ENCODE measurements at regions not wholly inside any gene's neighbourhood (a gene's known extent, or its start where the extent isn't known, plus 50 kb on each side); places are given as distances from the start of the nearest gene placed in this dataset.
A peak's percentile ranks its signal among the peaks of the same experiment; 100 is the strongest.
"Not testable (repeated sequence)": the region's sequence is repeated elsewhere in the genome, so short reads cannot be mapped to it uniquely, and the experiment has no call there.

DNA sequence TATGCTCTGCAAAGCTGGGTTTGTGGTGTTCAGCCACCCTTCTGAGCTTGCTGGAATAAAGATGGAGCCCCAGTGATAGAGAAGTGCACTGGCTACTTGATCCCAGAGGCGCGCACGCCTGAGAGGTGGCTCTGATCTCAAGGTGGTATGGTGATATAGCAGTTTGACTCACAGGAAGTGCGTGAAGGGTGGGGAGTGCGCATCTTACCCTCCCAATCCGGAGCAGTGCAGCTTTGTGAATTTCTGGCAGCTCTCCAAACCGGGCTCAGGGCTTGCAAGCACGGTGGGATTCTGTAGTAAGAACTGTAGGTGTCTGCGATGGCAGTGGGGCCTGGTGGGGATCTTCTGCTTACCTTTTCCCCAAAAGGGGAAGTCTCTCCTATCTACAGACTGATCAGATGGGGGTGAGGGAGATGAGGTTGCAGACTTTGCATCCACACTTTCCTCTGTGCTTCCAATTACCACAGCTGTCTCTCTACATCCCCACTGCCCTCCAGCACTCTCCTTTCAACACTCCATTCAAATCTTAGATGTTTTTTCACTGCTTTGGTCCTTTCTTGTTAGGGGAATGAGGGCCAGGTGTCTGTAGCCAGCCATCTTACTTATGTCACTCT lies 197.4 kb upstream of the SLC38A2 start:
- DNase-seq = peak; percentile 14

DNA sequence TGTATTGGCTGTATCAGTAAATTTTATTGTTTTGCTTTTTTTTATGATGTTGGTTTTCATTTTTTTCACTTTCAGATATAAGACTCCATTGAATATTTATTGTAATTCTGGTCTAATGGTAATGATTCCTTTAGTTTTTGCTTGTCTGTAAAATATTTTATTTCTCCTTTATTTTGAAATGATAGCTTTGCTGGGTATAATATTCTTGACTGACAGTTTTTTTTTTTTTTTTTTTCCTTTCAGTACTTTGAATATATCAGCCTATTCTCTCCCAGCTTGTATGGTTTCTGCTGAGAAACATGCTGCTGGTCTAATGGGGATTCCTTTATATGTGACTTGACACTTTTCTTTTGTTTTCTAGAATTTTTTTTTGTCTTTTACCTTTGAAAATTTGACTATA lies 195.1 kb upstream of the SLC38A2 start:
- no peak for DNase-seq

DNA sequence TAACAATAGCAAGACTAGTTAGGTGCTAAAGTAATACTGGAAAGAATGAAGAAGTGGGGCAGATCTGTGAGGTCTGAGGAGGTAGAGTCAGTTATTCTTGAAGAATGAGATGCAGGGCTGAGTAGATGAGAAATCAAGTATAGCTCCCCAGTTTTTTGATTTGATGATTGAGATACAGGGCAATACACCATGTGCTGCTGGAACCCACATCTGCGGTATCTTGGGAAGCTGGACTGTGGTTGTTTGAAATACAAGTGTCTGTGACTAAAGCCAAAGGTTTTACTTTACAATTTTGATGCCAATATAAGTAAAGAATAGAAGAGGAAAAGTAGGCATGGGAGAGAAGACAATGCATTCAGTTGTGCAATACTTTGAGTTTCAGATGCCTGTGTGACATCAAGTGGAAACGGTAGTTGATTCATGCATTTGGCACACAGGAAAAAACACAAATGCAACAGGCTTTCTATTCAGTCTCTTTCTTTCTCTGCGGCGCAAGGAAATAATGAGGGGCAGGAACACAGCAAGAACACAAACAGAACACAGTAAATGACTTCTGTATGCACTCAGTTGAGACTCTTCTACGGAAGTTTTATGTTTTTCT lies 190.2 kb upstream of the SLC38A2 start:
- peak; percentile 20 for DNase-seq

DNA sequence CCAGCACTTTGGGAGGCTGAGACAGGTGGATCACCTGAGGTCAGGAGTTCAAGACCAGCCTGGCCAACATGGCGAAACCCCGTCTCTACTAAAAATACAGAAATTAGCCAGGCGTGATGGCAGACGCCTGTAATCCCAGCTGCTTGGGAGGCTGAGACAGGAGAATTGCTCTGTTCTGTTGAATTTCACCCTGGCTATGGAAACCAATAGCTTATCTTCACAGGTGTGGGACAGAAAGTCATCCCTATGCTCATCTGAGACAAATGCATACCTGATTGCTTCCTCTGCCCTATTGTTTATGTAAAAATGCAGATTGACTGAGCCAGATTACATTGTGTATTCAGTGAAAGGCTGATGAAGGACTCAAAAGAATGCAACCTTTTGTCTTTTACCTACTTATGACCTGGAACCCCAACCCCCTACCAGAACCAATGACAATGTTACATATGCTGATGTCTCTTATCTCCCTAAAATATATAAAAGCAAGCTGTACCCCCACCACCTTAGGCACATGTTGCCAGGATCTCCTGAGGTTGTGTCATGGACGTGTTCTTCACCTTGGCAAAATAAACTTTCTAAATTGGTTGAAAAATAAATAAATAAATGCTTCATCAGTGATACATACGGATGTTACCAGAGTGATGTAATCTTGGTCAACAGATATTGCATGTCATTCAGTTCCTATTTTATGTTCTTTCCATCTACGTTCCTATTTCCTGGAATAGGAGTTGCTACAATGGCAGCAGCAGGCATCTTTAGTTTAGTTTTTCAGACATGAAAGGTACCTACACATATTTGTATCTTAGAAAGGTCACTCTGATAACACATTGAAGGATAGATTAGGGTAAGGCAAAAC lies 189.4 kb upstream of the SLC38A2 start:
- not testable (repeated sequence) for DNase-seq

DNA sequence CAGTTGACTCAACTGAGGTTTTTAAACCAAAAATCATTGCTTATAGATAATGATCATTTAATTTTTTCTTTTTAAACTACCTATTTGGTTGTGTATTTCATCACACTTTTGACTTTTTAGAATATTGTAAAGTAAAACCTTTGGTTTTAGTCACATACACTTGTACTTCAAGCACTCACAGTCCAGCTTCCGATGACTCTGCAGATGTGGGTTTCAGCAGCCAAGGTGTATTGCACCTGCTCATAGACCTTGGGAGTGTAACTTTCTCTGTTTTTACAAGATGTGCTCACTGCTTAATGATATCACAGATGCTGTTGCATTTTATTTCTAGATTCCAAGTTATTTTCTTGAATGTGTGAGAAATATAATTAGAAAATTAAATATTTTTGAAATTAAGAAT lies 188.3 kb upstream of the SLC38A2 start:
- no peak for DNase-seq

DNA sequence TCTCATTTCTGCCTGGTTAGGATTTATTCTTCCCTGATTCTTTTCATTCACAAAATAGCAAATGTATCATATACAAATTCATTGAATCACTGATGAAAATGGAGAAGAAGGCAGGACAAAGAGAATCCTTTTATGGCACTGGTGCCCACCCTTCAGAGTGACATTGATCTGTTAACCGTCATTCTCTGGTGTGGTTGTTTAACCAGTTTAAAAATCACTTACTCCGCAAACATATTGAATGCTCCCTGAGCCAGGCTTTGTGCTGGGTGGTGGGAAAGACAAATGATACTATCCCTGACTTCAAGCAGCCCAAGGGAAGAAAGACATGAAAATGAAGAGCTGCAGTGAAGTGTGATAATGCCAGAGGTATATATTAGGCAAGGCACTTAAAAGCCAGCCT lies 187.5 kb upstream of the SLC38A2 start:
- DNase-seq = peak; percentile 17

DNA sequence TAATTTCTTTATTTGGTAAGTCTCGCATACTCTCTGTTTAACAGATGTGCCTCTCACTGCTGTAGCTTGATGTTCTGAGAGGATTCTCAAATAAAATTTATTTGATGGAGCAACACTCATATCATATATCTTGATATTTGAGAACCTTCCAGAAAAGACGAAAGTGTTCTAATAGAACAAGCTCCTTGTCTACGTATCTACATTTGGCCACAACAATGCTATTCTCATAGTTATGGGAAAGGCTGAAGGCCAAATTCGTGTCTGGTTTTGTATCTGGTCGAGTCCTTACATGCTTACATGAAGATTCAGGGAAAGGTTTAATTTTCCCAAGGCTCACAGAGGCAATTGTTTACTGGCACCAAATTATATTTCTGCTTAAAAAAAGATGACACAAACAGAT lies 186.7 kb upstream of the SLC38A2 start:
- no peak for DNase-seq

DNA sequence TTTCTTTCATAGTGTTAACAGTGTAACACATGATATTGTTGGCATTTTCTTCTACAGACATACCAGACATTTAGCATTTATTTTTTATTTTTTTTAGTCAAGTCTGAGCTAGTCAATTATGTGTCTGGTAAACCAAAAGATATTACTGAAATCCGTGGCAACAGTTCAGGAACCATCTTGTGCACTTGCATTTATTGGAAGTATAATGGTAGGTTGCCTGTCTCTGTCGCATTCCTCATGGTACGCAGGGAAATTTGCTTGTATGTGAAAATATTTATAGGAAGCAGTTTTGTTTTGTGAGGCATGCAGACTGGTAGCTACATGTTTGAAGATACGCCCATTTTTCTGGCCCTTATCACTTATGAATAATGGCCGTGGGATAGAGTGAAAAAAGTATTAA lies 186.1 kb upstream of the SLC38A2 start:
- DNase-seq = no peak

DNA sequence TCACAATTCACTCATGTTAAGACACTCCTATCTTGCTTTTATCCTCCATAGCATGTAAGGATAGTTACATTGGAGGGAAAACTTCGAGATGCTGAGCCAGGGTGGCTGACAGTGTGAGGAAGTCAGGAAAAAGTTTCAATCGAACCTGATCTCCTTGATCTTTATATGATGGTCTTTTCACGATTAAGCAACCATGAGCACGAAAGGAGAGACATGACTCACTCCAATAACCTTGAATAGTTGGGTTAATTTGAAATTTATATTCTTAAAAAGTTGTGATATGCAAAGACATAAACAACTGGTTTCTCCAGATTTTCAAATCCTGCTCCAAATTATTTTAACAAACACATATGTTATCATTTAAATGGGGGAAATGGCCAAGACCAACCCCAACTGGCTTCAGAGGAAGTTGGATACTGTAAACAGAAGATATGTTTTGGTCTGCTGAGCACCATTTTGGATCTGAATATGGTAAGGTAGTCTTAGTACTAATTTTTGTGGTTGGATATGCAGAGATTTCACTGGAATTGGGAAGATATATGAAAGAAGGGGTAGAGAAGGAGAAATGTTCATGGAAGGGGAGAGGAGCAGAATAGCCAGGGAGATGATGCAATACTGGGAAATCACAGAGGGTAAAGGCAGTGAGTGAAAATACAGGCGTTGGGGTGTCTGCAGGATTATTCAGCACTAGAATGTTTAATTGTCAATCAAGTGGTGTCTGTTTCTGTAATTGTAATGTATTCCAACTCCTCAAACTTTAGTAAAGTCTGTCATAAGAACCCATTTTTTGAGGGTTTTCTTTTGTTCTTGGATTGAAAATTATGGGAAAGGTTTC lies 185.2 kb upstream of the SLC38A2 start:
- peak; percentile 8 for DNase-seq

DNA sequence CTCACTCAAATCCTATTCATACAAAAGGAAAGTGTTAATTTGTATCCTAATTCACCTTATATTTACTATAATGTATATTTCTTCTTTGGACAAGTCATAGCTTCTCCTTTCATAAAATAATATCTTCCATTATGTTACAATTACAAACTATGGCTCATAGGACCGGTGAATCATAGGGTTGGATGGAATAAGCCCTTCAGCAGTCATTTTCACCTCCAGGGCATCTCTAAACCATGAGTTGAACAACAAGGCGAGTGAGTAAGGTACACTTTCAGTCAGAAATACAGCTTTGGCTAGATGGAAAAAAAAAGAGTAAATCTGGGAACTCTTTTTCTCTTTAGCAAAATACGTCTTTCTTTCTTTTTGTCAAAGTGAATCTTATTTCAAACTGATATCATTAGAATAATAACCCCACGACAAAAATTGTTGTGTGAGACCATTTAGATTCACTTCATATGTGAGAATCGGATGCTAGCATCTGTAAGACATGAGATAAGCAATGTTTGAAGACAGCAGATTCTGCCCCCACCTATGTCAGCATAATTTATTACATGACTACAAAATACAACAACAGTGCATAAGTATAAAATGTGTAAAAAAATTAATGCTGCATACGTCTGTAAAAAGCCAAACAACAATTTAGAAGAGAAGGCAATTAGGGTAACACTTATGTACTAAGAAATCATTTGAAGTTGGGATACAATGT lies 184.4 kb upstream of the SLC38A2 start:
- peak; percentile 15 for DNase-seq

DNA sequence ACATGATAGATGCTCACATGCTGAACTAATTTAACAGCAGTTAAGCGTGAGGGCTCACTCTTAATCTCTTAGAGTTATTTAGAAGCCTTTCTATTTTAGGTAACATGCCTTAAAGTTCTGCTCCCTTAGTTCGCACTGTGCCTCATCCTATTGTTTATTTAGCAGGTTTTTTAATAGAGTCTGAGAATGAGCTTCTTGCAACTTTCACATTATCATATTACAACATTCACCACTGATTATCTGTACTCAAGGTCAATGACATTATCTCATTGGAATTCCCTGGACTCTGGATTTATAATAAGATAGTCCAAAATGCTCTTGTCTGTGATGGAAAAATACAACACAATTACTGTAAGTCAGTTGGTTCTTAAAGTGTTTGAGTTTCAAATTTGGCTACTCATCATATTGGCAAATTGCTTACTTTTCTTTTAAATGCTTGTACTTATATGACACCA lies 183.6 kb upstream of the SLC38A2 start:
- DNase-seq = no peak

DNA sequence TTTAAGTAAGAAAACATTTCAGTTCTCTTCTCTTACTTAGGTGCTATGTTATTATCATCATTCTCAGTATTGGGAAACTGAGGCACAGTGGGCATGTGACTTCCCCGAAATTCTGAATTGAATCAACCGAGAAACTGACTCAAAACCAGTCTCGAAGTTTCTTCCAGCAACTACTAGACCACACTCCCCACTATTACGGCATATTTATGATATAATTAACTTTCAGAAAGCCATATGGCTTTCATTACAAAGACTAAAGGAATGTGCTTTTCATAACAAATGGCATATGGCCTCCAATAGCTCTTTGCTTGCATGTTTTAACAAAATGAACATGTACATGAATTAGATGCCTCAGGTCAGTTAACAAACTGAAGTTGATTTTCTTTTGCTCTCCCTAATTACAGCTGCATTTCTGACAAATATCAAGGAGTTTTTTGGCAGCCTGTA lies 182.9 kb upstream of the SLC38A2 start:
- peak; percentile 16 for DNase-seq

DNA sequence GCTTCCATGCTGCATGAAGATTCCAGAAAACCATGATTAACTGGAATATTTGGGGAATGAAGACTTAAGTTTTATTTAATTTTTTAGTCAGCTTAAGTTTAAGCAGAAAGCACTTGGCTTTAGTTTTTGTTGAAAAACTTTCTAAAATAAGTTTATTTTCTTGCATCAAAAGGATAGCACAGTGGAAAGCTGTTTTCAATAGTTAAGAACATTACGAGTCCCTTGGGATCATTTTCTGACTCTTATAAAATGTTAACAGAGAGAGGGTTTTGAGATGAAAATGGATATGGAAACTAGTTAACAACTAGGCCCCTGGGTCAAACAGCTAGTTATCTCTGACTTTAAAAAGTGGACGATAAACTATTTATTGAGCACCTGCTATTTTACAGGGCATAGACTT lies 181.9 kb upstream of the SLC38A2 start:
- no peak for DNase-seq

DNA sequence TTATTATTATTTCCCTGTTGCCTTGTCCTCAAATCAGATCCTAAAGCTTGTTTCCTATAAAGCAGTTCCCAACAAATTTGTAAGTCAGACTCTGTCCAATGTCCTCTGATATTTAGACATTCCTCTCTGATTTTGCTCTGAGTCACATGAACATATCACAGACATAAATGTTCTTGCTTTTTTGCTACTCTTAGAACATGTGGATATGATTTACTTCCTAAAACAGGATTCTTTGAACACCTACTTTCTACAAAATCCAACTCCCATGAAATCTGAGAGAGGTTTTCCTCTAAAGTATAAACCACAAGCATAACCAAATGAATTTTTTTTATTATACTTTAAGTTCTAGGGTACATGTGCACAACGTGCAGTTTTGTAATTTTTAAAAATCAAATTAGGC lies 181.3 kb upstream of the SLC38A2 start:
- DNase-seq = no peak

DNA sequence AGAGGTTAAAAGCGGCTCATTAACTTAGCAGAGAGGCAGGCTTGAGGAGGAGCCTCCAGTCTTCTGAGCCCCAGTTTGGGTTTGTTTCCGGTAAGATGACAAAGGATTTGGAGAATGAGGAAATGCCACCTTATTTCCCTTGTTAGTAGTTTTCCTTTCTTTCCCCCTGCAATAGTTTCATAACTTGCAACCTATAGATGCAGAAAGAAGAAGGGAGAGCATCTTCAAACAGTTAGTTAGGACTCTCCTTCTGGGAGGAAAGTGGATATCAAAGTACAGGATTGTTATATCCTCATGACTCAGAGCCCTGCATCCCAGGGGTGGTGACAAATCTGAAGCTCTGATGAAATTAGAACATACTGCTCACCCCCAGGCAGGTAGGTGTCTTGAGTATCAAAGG lies 180.7 kb upstream of the SLC38A2 start:
- DNase-seq = no peak

DNA sequence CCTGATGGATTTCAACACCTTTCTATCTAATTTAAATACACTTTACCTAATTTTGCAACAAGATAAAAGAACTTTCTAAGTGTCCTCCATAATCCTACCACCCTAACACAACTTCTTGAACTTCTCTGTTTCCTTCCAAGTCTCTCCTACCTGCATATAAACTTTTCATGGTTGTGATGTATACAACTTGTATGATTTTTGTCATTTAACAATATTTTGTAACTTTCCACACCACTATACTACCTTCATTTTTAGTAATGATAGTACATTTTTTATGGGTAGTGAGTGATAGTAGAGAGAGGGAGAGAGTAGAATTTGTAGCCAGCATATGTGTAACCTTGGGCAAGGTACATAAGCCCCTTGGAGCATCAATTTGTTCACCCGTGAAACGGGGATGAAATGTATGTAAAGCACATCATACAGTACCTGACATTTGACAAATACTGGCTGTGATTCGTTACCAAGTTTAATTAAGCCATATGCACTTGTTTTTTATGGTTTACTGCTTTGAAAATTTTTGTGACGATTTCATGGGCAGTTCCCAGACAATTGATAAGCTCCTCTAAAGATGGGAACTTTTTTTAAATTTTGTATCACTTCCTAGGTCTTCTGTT lies 177.8 kb upstream of the SLC38A2 start:
- DNase-seq = no peak

DNA sequence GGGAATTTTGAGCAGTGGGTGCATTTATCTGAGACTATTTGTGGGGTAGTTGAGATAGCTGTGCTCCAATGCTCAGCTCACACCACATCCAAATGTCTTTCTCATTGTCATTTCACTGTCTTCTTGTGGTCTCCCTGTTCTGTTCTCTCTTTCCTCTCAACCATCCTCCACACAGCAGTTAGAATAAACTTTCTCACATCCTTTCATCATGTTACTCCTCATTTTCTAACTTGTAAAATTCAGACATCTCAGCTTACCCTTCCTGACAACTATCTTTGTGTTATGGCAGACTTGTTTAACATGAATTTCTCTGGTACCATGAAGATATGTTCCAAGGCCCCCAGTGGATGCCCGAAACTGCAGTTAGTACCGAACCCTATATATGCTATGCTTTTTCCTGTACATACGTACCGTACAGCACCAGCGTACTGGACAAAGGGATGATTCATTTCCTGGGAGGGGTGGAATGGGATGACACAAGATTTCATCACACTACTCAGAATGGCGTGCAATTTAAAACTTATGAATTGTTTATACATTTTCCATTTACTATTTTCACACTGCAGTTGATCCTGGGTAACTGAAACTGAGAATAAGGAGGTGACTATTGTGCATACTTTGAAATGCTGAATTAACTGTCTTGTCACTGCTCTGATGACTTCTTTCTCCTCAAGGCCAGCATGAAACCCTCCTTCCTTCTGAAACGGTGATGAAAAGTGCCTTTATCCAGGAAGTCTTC lies 177.1 kb upstream of the SLC38A2 start:
- DNase-seq = peak; percentile 9

DNA sequence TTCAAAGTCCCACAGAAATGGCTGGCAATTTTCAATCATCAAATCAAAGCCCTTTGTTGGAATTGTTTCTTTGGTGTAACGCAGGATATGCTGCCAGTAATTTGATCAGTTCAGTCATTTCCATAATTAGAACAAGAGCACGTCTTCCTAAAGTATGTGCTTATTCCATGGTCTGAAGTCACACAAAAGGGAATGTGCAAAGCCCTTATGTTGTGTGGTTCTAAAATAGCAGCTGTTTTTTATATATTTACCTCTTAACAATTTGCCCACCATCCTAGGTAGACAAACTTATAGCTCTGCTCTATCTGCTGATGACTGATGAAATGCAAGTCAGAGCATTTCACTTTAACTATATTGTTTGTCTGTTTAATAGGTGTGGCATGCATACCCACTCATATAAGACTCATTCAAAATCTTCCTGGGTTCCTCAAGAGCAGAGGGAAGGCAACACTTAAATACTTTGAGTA lies 176.1 kb upstream of the SLC38A2 start:
- DNase-seq = no peak

DNA sequence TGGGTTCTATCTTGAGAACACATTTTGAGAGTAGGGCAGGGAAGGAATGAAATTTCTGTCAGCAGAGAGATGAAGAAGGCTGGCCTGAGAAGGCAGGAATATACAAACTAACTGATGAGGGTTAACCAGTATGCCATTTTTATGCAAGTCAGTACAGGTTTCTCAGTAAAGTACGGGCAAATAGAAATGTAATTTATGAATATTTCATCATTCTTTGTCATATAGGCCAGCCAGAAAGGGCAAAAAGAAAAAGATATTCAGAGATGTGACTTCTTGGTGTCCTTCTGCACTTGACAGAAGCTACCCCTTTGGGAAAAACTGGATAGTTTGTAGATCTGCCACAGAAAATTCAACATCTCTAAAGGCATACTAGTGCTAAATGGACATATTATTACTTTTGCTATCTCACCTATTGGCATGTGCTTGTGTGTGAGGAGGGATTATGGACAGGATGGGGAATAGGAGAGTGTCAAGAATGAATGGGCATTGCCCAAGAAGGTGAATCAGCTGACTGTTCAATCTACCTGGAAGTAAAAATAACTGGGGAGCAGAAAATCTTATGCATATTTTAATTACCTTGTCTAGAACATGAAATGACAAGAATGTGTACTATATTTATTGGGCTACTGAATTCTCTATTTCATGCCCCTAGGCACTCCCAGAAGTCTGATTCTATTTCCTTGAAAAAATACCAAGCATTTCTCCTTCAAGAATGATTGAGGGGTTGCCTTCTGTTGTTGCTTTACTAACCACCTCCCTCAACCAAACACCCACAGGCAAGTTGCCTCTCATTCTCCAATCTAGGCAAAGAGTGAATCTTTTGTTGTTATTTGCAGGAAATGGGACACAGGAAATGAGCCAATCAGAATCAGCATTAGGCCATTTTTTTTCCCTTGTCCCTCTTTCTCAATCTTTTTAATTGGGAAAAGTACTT lies 175.1 kb upstream of the SLC38A2 start:
- DNase-seq = no peak
